GM18873 (cell line): ENCODE measurements at regions not wholly inside any gene's neighbourhood (a gene's known extent, or its start where the extent isn't known, plus 50 kb on each side); places are given as distances from the start of the nearest gene placed in this dataset.
"Not testable (repeated sequence)": the region's sequence is repeated elsewhere in the genome, so short reads cannot be mapped to it uniquely, and the experiment has no call there.

ENCODE experiments used
- ATAC-seq: cut with Tn5 transposase; IDR thresholded peaks from one replicate; pipeline ENCODE4 v1.9.1; 2021; ENCODE audit warnings: mild to moderate bottlenecking, moderate library complexity, moderate number of reproducible peaks; ENCODE audit not compliant: unreplicated experiment, low FRiP score

- no peak for ATAC-seq
Measured at GRCh38 chr4:19030048-19030447, 1008.5 kb upstream of the LCORL start.

GRCh38 chr4:19026281-19026680 lies 1004.7 kb upstream of the LCORL start:
- ATAC-seq: no peak

DNA sequence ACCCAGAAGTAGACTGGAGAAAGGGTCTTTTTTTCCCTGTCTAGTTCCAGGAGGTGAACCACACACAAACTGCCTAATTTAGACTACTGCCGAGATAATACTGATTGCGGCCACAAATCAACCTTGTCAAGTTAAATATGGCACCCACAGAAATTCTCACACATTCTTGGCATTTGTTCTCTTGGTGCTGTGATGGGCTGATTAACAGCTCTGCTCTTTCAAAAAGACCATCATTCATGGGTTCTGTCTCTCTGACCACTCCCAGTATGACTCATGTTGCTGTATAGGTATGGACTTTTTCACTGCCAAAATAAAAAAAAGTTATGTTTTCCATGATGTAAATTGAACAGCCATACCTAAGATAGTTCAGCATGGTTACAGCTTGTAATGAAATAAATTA lies 1003.5 kb upstream of the LCORL start:
- no peak for ATAC-seq

DNA sequence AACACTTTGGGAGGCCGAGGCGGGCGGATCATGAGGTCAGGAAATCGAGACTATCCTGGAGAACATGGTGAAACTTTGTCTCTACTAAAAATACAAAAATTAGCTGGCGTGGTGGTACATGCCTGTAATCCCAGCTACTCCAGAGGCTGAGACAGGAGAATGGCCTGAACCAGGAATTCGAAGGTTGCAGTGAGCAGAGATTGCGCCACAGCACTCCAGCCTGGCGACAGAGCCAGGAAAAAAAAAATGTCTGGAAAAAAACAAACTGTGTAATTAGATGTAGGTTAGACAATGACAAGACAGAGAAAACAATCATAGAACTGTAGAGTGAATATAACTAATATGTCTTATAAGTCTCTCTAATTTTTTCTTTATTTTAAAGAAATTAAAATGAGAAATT lies 1002.5 kb upstream of the LCORL start:
- no peak for ATAC-seq

GRCh38 chr4:19021617-19022016 lies 1000.1 kb upstream of the LCORL start:
- no peak for ATAC-seq

- ATAC-seq: not testable (repeated sequence)
Measured at GRCh38 chr4:19016550-19016949, 995.0 kb upstream of the LCORL start.

GRCh38 chr4:19014594-19014993 lies 993.0 kb upstream of the LCORL start:
- ATAC-seq: no peak

DNA sequence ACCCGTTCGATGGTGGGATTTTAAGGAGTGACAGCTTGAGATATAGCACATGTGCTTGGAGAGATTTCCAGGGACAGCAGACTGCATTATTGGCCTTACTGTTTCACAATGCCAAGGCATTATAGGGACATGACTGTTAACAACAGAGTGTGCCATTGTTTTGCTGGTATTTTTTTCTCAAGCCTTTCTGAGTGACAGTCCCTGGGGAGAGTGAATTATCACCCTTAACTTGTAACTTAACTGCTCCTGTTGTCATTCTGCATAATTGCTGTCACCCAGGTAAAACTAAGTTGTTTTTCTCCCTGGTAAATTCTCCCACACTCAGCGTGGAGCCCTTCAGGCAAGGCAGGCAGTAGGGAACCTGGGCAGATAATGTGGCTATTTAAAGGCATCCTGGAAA lies 989.2 kb upstream of the LCORL start:
- ATAC-seq: no peak

DNA sequence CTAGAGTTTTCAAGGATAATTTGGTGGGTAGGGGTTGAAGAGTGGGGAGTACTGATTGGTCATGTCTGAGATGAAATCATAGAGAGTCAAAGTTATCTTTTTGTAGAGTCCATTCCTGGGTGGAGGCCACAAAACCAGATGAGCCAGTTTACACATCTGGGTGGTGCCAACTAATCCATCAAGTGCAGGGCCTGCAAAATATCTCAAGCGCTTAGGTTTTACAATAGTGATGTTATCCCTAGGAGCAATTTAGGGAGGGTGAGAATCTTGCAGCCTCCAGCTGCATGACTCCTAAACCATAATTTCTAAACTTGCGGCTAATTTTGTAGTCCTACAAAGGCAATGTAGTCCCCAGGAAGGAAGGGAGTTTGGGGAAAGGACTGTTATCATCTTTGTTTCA lies 988.3 kb upstream of the LCORL start:
- ATAC-seq: no peak

DNA sequence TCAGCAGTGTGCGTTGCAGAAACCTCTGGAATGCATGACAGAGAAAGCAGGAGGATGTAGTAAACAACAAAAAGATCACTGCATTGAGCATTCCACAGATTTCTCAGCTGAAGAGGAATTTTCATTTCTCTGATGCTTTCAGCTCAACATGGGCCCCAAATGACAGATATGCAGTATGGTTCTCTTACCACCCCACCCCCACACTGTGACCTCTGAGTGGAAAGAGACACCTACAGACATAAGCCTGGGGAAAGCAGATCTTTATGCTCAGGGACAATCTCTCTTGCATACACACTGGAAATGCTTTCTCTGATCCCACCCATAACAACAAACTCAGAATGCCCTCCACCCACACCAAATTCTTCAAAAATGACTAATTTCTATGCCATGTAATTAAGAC lies 983.7 kb upstream of the LCORL start:
- ATAC-seq: no peak

DNA sequence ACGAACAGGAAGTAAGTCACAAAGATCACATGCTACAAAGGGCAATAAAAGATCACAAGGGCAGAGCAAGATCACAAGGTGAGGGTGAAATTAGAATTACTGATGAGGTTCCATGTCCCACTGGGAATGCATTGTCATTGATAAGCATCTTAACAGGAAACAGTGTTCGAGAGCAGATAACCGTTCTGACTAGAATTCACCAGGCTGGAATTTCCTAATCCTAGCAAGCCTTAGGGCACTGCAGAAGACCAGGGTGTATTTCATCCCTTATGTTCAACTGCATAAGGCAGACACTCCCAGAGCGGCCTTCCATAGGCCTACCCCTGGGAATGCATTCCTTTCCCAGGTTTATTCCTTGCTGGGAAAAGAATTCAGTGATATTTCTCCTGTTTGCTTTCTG lies 980.6 kb upstream of the LCORL start:
- no peak for ATAC-seq

- no peak for ATAC-seq
Measured at GRCh38 chr4:18999595-18999994, 978.0 kb upstream of the LCORL start.

GRCh38 chr4:18981234-18981615 lies 959.7 kb upstream of the LCORL start:
- ATAC-seq: no peak

DNA sequence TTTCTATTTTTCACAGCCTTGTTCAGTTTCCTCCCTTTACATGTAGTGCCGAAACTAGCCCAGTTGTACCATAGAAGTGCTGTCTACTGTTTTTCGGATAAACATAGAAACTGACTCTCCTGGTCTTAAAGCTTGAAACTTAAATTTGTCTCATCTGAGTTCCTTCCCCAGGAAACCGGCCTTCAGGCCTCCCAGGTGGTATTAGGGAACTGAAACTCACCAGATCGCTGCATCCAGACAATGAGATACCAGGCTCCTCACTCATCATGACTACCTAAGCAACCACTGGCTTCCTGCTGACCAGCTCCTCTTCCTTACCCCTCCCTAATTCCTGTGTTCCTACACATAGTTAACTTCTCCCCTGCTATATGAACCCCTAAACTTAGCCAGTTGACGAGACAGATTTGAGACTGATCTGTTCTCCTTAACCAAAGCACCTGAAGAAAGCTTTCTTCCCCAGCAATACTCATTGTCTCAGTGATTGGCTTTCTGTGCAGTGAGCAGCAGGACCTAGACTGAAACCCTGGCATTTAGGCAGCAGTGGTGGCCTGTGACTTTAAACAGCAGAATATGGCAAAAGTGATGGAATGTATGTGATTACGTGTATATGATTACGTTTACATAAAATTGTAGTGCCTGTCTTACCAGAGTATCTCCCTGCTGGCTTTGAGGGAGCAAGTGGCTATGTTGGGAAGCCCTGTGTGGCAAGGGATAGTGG lies 959.1 kb upstream of the LCORL start:
- no peak for ATAC-seq

GRCh38 chr4:18976884-18977283 lies 955.3 kb upstream of the LCORL start:
- ATAC-seq: no peak

GRCh38 chr4:18975916-18976808 lies 954.6 kb upstream of the LCORL start:
- no peak for ATAC-seq

DNA sequence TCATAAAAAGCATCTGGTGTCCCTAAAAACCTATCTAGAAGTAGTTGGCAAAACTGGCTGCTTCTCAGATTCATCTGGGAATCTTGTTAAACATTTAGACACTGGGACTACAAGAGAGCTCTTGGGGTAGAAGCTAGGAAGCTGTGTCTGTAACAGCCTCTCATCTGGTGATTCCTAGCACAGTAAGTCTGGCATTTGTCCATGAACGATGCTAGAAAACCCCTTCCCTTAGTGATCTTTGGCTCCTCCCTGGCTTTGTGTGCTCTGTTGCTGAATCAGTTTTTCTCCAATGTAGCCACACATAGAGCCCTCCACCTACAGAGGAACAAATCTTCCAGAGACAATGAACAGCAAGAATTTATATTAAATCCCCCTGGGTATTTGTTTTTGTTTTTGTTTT lies 951.7 kb upstream of the LCORL start:
- ATAC-seq: no peak

DNA sequence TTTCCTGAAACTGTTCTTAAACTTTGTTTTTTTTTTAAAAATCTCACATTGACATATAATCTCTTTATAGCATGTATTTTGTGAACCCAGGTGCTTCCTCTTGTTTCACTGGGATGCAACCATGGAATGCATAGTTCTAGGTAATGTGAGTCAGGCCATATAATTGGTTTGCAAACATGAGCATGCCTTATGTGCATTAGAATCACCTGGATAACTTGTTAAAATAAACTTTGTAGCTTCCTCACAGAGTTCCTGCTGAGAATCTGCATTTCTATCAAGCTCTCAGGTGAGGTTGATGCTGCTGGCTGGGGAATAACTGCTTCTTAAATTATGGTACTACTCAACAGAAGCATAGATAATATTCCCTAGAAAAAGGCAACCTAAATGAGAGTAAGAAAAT lies 940.3 kb upstream of the LCORL start:
- ATAC-seq: no peak

DNA sequence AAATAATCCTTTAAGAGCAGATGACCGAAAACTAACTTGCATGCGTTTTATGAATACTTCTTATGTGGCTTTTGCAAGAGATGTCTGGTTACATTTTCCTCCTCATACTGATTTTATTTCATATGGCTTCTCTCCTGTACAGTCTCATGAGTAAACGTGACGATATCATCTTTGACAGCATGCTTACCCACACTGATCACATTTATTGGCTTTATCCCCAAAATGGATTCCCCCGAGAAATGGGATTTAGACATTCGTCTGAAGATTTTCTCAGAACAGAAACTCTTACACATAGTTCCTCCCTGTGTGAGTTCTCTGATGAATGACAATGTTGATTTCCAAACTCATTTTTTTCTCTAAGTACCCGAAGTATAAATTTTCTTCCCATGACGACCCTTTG lies 939.7 kb upstream of the LCORL start:
- no peak for ATAC-seq

- no peak for ATAC-seq
Measured at GRCh38 chr4:18957716-18958115, 936.2 kb upstream of the LCORL start.

DNA sequence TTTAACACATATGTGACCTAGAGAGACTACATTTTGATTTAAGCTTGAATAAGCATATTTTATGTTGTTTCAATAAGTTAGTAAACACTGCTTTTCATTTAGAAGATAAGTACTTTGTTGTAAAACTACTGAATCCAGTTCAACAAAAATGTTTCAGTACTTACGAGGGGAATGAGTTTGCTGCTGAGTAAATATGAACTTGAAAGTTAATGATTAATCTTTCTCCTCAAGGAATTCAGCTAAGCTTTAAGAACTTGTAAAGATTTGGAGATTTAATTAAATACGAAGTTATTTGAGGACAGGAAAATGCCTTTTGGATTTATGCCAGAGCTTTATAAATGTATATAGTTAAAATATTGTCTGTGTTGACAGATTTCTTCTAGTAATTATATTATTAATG lies 933.0 kb upstream of the LCORL start:
- no peak for ATAC-seq

- no peak for ATAC-seq
Measured at GRCh38 chr4:18953613-18954012, 932.1 kb upstream of the LCORL start.
